ENCODE measurements at regions not wholly inside any gene's neighbourhood (a gene's known extent, or its start where the extent isn't known, plus 50 kb on each side); places are given as distances from the start of the nearest gene placed in this dataset.

GRCh38 chr11:71101606-71102005, 150.8 kb downstream of the SHANK2 start:
- H3K4me3 ChIP-seq (ENCODE audit: low read depth, low read length) = no peak overlapping the region
- no peak for TF ChIP-seq MAX (IDR thresholded peaks at IDR 0.05; ENCODE audit: low read depth, low read length)
- TF ChIP-seq MYC (IDR thresholded peaks at IDR 0.05; ENCODE audit: low read depth, low read length) = no peak
- no peak for TF ChIP-seq CTCF (IDR thresholded peaks at IDR 0.05; ENCODE audit: low read depth, low read length)
- no peak for TF ChIP-seq POLR2A (IDR thresholded peaks at IDR 0.05; ENCODE audit: extremely low read depth, insufficient read length)
- DNase-seq (ENCODE audit: low read depth) = no peak

- no peak overlapping the region for H3K4me3 ChIP-seq (ENCODE audit: low read depth, low read length)
- no peak for DNase-seq (ENCODE audit: low read depth)
- TF ChIP-seq MYC (IDR thresholded peaks at IDR 0.05; ENCODE audit: low read depth, low read length) (no peak), CTCF (IDR thresholded peaks at IDR 0.05; ENCODE audit: low read depth, low read length) (no peak), POLR2A (IDR thresholded peaks at IDR 0.05; ENCODE audit: extremely low read depth, insufficient read length) (no peak), MAX (IDR thresholded peaks at IDR 0.05; ENCODE audit: low read depth, low read length) (no peak)
Measured at GRCh38 chr11:71101046-71101445, 151.3 kb downstream of the SHANK2 start.

GRCh38 chr11:71098776-71099175, 153.6 kb downstream of the SHANK2 start:
- no peak for DNase-seq (ENCODE audit: low read depth)
- TF ChIP-seq MYC (IDR thresholded peaks at IDR 0.05; ENCODE audit: low read depth, low read length) (no peak), CTCF (IDR thresholded peaks at IDR 0.05; ENCODE audit: low read depth, low read length) (no peak), POLR2A (IDR thresholded peaks at IDR 0.05; ENCODE audit: extremely low read depth, insufficient read length) (no peak), MAX (IDR thresholded peaks at IDR 0.05; ENCODE audit: low read depth, low read length) (no peak)
- H3K4me3 ChIP-seq (ENCODE audit: low read depth, low read length) = no peak overlapping the region

GRCh38 chr11:71097506-71098240, 154.7 kb downstream of the SHANK2 start:
- DNase-seq (ENCODE audit: low read depth) = no peak
- H3K4me3 ChIP-seq (ENCODE audit: low read depth, low read length) = no peak overlapping the region
- TF ChIP-seq MAX (IDR thresholded peaks at IDR 0.05; ENCODE audit: low read depth, low read length) = no peak

- TF ChIP-seq POLR2A (IDR thresholded peaks at IDR 0.05; ENCODE audit: extremely low read depth, insufficient read length) = no peak
- TF ChIP-seq MYC (IDR thresholded peaks at IDR 0.05; ENCODE audit: low read depth, low read length) = no peak
- TF ChIP-seq CTCF (IDR thresholded peaks at IDR 0.05; ENCODE audit: low read depth, low read length) = no peak
- TF ChIP-seq MAX (IDR thresholded peaks at IDR 0.05; ENCODE audit: low read depth, low read length) = no peak
- no peak for DNase-seq (ENCODE audit: low read depth)
- H3K4me3 ChIP-seq (ENCODE audit: low read depth, low read length) = no peak overlapping the region
Measured at GRCh38 chr11:71096751-71097388, 155.5 kb downstream of the SHANK2 start.

GRCh38 chr11:71095294-71095850, 157.0 kb downstream of the SHANK2 start:
- no peak overlapping the region for H3K4me3 ChIP-seq (ENCODE audit: low read depth, low read length)
- no peak for DNase-seq (ENCODE audit: low read depth)
- TF ChIP-seq MAX (IDR thresholded peaks at IDR 0.05; ENCODE audit: low read depth, low read length) (no peak), MYC (IDR thresholded peaks at IDR 0.05; ENCODE audit: low read depth, low read length) (no peak), CTCF (IDR thresholded peaks at IDR 0.05; ENCODE audit: low read depth, low read length) (no peak), POLR2A (IDR thresholded peaks at IDR 0.05; ENCODE audit: extremely low read depth, insufficient read length) (no peak)

Data from NB4 (cell line).